ENCODE measurements at regions not wholly inside any gene's neighbourhood (a gene's known extent, or its start where the extent isn't known, plus 50 kb on each side); places are given as distances from the start of the nearest gene placed in this dataset.
A peak's percentile ranks its signal among the peaks of the same experiment; 100 is the strongest.

DNA sequence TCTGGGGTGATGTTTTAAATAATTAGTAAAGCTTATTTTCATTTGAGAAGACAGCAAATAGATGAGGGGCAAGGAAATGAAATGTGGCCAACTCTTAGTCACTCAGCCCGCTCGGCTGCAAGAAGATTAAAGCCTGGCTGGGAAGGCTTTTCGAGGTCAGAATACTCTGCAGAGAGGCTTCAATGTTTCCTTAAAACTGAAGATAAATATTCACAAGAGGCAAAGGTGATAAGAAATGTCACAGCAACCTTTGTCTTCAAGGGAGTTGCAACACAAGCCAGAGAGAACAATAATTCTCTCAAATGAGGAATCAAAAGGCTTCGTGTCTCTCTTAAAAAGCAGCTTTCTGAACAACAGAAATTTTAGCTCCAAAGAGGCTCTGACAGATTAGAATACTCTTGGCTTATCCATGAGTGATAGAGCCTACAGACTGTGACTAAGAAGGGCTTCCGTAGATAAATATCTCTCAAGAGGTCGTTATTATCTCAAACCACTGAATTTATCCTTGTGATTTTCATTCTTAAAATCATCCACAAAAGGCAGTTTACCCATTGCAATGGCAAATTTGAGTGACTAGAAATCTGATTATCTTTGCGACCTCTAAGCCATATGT is 92.5 kb downstream of the KLF6 start:
- H3K4me3 ChIP-seq (ENCODE audit: extremely low read depth, insufficient read depth, low read length, poor library complexity, severe bottlenecking), result no peak overlapping the region
- WGBS, 2 experiments (ENCODE audit: insufficient coverage in 2 of 2), result 69 to 88% methylated on average over 3 to 5 of the region's 7 CpGs
- H3K27ac ChIP-seq (ENCODE audit: low read depth, low read length, severe bottlenecking), result peak overlapping the region; percentile 74
- peaks cover 17% of the 10 kb centered on the region for H3K4me1 ChIP-seq (ENCODE audit: control insufficient read depth, insufficient read depth, low read length, poor library complexity, severe bottlenecking)
- H3K9me3 ChIP-seq (ENCODE audit: control insufficient read depth, low read length), result no peaks in the 10 kb centered on the region
- H3K36me3 ChIP-seq (ENCODE audit: control insufficient read depth, insufficient read depth, low read length), result no peaks in the 10 kb centered on the region

DNA sequence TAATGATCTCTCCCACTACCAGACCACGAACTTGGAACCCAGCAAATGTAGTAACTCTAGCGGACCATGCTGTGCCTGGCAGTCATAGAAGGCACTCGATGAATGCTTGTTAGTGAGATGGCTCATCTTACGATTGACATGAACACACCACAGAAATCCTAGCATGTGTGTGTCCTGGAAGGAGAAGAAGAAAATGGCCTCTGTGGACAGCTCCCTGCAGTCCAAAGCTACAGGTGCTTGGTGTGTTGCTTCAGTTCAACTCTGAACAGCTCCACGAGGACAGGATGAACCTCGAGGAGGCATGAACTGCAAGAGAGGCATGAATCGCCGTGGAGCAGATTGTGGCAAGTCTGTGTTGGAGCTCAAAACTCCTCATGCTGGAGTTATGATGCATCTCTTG is 93.5 kb downstream of the KLF6 start:
- no peaks in the 10 kb centered on the region for H3K9me3 ChIP-seq (ENCODE audit: control insufficient read depth, low read length)
- H3K4me1 ChIP-seq (ENCODE audit: control insufficient read depth, insufficient read depth, low read length, poor library complexity, severe bottlenecking), result peaks cover 17% of the 10 kb centered on the region
- no peak overlapping the region for H3K4me3 ChIP-seq (ENCODE audit: extremely low read depth, insufficient read depth, low read length, poor library complexity, severe bottlenecking)
- whole genome bisulfite sequencing, 2 experiments (ENCODE audit: insufficient coverage in 2 of 2), result 95 to 98% methylated on average over 5 to 8 of the region's 8 CpGs
- no peaks in the 10 kb centered on the region for H3K36me3 ChIP-seq (ENCODE audit: control insufficient read depth, insufficient read depth, low read length)
- no peak overlapping the region for H3K27ac ChIP-seq (ENCODE audit: low read depth, low read length, severe bottlenecking)

DNA sequence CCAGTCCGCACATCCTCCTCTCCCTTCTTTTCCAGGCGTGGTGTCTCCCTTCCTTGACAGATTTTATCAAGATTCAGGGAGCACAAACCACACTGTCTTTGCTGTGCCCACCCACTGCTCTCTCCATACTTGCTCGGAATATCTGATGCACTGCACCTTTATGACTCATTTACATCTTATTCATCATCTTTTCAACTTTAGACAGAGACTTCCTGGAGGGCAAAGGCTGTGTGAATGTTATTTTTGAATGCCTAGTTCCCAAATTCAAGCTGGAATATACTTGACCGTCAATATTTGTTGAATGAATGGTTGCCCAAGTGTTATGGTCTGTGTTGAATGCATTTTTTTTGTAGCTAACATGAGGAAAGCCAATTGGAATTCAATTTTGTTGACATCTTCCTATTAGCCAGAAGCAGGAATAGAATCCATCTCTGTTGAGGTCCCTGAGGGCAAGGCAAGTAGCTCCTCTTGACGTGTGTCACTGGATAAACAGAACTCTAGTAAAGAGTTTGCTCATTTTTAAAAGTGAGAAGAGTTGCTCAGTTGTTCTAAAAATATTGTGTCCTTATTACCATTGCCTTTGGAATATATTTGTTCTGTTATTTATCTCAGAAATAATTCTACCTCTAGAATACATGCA is 95.0 kb downstream of the KLF6 start:
- 96 to 97% methylated on average over 3 to 4 of the region's 5 CpGs for WGBS, 2 experiments (ENCODE audit: insufficient coverage in 2 of 2)
- Histone ChIP-seq H3K27ac (ENCODE audit: low read depth, low read length, severe bottlenecking) (peak overlapping the region; percentile 31), H3K36me3 (ENCODE audit: control insufficient read depth, insufficient read depth, low read length) (no peaks in the 10 kb centered on the region), H3K4me1 (ENCODE audit: control insufficient read depth, insufficient read depth, low read length, poor library complexity, severe bottlenecking) (peaks cover 17% of the 10 kb centered on the region), H3K9me3 (ENCODE audit: control insufficient read depth, low read length) (no peaks in the 10 kb centered on the region), H3K4me3 (ENCODE audit: extremely low read depth, insufficient read depth, low read length, poor library complexity, severe bottlenecking) (no peak overlapping the region)

DNA sequence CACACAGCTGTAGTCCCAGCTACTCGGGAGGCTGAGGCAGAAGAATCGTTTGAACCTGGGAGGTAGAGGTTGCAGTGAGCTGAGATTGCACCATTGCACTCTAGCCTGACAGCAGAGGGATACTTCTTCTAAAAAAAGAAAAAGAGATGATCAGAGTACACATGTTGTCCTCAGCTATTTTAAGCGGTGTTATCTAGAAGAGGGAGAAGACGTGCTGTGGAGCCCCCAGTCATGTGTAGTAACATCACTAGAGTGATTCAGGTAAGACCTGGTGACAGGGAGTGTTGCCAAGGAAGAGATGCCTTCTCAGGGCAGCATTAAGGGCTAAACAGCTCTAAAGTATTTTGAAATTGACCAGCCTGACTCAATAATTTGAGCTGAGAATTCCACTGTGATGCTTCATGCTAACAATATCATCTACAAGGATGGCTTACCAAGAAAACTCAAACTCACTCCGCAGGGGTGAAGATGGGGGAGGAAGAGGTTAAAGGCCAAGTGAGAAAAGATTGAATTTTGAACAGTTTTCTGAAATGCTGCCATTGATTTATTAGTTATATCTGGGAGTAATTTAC is 97.4 kb downstream of the KLF6 start:
- no peaks in the 10 kb centered on the region for H3K9me3 ChIP-seq (ENCODE audit: control insufficient read depth, low read length)
- H3K27ac ChIP-seq (ENCODE audit: low read depth, low read length, severe bottlenecking), result no peak overlapping the region
- H3K4me3 ChIP-seq (ENCODE audit: extremely low read depth, insufficient read depth, low read length, poor library complexity, severe bottlenecking), result no peak overlapping the region
- H3K4me1 ChIP-seq (ENCODE audit: control insufficient read depth, insufficient read depth, low read length, poor library complexity, severe bottlenecking), result peaks cover 13% of the 10 kb centered on the region
- H3K36me3 ChIP-seq (ENCODE audit: control insufficient read depth, insufficient read depth, low read length), result no peaks in the 10 kb centered on the region
- 74 to 78% methylated on average over 4 of the region's 5 CpGs for WGBS, 2 experiments (ENCODE audit: insufficient coverage in 2 of 2)

DNA sequence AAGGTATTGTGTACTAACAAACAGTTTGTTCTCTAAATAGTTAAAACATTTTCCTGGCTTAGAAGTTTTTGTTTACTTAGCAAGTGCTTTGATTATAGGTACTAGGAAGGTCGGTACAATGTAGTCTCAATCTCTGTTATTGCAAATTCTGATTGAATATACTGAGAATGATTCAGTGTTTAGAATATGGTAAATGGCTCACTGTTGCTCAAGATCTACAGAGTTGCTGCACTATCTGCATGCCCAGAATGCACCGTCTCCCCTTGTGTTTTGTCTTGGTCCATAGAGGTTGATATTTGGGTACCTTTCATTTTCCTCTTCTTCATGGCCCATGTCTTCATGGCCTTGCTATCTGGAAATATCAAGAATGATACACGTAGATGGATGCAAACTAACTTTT is 99.6 kb downstream of the KLF6 start:
- WGBS, 2 experiments (ENCODE audit: insufficient coverage in 2 of 2), result 90 to 100% methylated on average over 1 to 3 of the region's 3 CpGs
- Histone ChIP-seq H3K27ac (ENCODE audit: low read depth, low read length, severe bottlenecking) (no peak overlapping the region), H3K4me1 (ENCODE audit: control insufficient read depth, insufficient read depth, low read length, poor library complexity, severe bottlenecking) (peaks cover 10% of the 10 kb centered on the region)

DNA sequence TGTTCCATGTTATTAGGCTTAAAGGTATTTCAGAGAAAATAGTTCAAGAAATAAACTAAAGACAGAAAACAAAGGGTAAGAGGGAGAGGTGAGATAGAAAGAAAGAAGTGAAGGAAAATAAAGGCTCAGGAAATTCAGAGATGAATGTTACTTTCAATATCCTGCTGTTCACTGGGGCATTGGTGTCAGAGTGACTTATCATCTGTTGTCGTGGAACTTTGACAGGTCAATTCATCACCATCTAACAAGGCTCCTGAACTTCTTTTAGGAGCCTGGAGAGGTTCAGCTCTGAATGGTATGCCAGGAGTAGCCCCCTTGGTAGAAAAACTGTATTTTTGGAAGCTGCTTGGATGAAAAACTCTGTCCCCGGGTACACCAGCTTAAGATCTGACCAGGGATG is 100.1 kb downstream of the KLF6 start:
- peaks cover 10% of the 10 kb centered on the region for H3K4me1 ChIP-seq (ENCODE audit: control insufficient read depth, insufficient read depth, low read length, poor library complexity, severe bottlenecking)
- H3K27ac ChIP-seq (ENCODE audit: low read depth, low read length, severe bottlenecking), result no peak overlapping the region
- H3K36me3 ChIP-seq (ENCODE audit: control insufficient read depth, insufficient read depth, low read length), result no peaks in the 10 kb centered on the region
- WGBS, 2 experiments (ENCODE audit: insufficient coverage in 2 of 2), result 33% methylated on average over 1 of the region's 2 CpGs; no CpG with 5 or more reads in 1 of the 2 experiments
- no peaks in the 10 kb centered on the region for H3K9me3 ChIP-seq (ENCODE audit: control insufficient read depth, low read length)
- H3K4me3 ChIP-seq (ENCODE audit: extremely low read depth, insufficient read depth, low read length, poor library complexity, severe bottlenecking), result no peak overlapping the region

More for the DNA sequence above, 99.6 kb downstream of the KLF6 start:
- H3K4me3 ChIP-seq (ENCODE audit: extremely low read depth, insufficient read depth, low read length, poor library complexity, severe bottlenecking), result no peak overlapping the region
- H3K36me3 ChIP-seq (ENCODE audit: control insufficient read depth, insufficient read depth, low read length), result no peaks in the 10 kb centered on the region
- H3K9me3 ChIP-seq (ENCODE audit: control insufficient read depth, low read length), result no peaks in the 10 kb centered on the region

DNA sequence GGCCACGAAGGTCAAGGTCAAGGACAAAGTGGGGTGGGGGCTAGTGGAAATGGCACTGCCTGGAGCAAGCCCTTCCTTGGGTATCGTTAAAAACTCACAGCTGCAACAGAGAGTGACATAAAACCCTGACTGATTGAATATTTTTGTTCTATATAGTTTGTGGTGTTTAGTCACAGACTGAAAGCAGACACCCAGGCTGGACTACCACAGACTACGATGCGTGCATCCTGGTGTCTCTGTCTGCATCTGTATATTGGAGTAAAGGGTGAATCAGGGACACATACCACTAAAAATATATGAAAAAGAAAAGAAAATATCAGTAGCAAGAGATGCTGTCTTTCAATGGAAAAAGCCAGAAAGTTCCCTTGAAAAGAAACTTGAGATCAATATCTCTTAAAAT is 101.4 kb downstream of the KLF6 start:
- Histone ChIP-seq H3K36me3 (ENCODE audit: control insufficient read depth, insufficient read depth, low read length) (no peaks in the 10 kb centered on the region), H3K27ac (ENCODE audit: low read depth, low read length, severe bottlenecking) (no peak overlapping the region), H3K4me1 (ENCODE audit: control insufficient read depth, insufficient read depth, low read length, poor library complexity, severe bottlenecking) (peaks cover 10% of the 10 kb centered on the region), H3K9me3 (ENCODE audit: control insufficient read depth, low read length) (no peaks in the 10 kb centered on the region), H3K4me3 (ENCODE audit: extremely low read depth, insufficient read depth, low read length, poor library complexity, severe bottlenecking) (no peak overlapping the region)
- 80 to 100% methylated on average over 2 of the region's 4 CpGs for WGBS, 2 experiments (ENCODE audit: insufficient coverage in 2 of 2)

DNA sequence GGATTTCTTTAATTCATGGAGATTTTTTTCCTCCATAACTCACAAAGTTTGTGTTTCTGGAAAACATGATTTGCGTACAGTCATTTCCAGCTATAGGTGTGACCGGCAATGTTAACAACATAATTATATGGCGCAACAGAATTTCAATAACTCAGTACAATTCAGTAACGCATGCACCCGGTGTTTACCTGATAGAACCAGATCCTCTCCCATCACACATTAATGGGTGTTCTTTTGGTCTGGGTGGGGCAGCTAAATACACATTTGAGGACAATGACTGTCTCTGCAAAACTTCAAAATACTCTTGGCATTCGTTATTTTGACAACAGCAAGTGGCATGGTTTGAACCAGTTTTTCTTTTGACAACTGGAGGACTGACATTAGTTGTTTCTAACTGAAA is 102.3 kb downstream of the KLF6 start:
- Histone ChIP-seq H3K4me1 (ENCODE audit: control insufficient read depth, insufficient read depth, low read length, poor library complexity, severe bottlenecking) (peaks cover 10% of the 10 kb centered on the region), H3K9me3 (ENCODE audit: control insufficient read depth, low read length) (no peaks in the 10 kb centered on the region), H3K27ac (ENCODE audit: low read depth, low read length, severe bottlenecking) (no peak overlapping the region), H3K36me3 (ENCODE audit: control insufficient read depth, insufficient read depth, low read length) (no peaks in the 10 kb centered on the region), H3K4me3 (ENCODE audit: extremely low read depth, insufficient read depth, low read length, poor library complexity, severe bottlenecking) (no peak overlapping the region)
- WGBS, 2 experiments (ENCODE audit: insufficient coverage in 2 of 2), result 95 to 97% methylated on average over 4 of the region's 6 CpGs

DNA sequence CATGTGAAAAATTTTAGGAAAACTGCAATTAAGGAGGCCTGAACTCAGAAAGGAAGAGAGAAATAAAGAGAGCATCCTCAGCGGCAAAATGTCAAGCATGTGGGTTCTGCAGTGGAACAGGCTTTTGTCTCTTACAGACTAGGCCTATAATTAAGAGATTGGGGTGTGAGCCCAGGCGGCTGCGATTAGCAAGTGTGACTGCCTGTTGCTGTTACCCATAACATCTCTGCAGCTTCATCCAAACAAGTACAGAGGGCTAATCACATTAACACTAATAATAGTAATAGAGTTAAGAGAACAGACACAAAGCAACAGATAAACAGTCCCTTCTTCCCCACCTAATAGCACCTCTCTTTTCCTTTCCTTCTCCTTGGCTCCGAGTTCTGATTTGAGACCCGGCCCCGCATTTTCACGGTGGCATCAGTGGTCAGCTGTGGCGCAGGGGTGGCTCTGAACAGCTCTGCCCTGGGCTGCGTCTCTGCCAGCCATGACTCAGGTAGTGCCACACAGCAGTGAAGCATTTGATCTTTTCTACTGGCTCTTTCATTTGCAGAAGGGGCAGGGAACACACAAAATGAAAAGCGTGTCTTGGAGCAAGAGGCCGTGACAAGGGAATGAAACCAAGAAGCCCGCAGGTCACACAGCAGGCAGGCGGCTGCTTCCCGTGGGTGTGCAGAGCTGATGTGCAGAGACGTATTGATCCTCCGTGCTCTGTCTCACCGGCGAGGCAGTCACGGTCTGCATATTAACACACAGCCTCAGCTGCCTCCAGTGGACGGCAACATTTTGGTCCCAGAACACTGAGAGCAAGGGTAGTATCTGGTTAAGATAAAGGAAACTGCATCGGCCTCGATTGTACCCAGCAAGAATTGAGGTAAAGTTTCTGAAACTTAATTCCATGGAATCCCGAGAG is 103.1 kb downstream of the KLF6 start:
- Histone ChIP-seq H3K4me1 (ENCODE audit: control insufficient read depth, insufficient read depth, low read length, poor library complexity, severe bottlenecking) (peaks cover 10% of the 10 kb centered on the region), H3K4me3 (ENCODE audit: extremely low read depth, insufficient read depth, low read length, poor library complexity, severe bottlenecking) (no peak overlapping the region), H3K27ac (ENCODE audit: low read depth, low read length, severe bottlenecking) (no peak overlapping the region), H3K9me3 (ENCODE audit: control insufficient read depth, low read length) (no peaks in the 10 kb centered on the region), H3K36me3 (ENCODE audit: control insufficient read depth, insufficient read depth, low read length) (no peaks in the 10 kb centered on the region)
- WGBS, 2 experiments (ENCODE audit: insufficient coverage in 2 of 2), result 77 to 78% methylated on average over 15 to 20 of the region's 23 CpGs

DNA sequence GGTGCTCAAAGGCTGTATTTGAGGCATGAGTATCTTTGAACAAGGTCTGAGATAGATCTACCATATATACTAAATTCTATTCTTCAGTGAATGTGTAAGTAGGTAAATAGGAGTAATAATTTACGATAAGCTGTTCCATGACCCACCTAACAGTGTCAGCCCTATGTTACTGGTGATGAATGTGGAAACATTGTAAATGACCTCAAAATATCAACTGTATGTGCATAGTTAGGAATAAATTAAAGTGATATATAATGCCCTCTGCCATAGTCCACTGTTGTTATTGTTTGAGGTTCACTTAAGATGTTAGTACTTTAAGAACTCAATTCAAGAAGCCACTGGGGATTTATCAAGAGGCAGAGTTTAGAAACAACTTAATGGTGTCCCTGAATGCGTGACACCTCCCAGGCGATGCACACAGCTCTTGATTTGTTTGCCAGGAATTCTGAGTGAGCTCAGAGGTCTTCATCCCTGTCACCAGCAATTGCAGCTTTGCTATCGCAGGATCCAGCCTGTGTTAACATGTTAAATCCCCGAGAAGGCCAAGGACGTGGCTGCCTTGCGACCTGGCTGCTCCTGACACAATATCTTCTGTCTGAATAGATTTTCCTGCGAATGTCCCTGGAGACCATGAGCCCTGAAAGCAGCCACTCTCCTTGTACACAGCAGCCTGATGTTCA is 104.9 kb downstream of the KLF6 start:
- WGBS, 2 experiments (ENCODE audit: insufficient coverage in 2 of 2), result 90 to 95% methylated on average over 7 of the region's 8 CpGs
- H3K36me3 ChIP-seq (ENCODE audit: control insufficient read depth, insufficient read depth, low read length), result no peaks in the 10 kb centered on the region
- H3K4me3 ChIP-seq (ENCODE audit: extremely low read depth, insufficient read depth, low read length, poor library complexity, severe bottlenecking), result no peak overlapping the region
- no peak overlapping the region for H3K27ac ChIP-seq (ENCODE audit: low read depth, low read length, severe bottlenecking)
- peaks cover 10% of the 10 kb centered on the region for H3K4me1 ChIP-seq (ENCODE audit: control insufficient read depth, insufficient read depth, low read length, poor library complexity, severe bottlenecking)
- H3K9me3 ChIP-seq (ENCODE audit: control insufficient read depth, low read length), result no peaks in the 10 kb centered on the region
